ENCODE measurements at regions not wholly inside any gene's neighbourhood (a gene's known extent, or its start where the extent isn't known, plus 50 kb on each side); places are given as distances from the start of the nearest gene placed in this dataset.

GRCh38 chr7:81549484-81550016 lies 220.3 kb downstream of the HGF start:
- no peak overlapping the region for H3K4me3 ChIP-seq (replicated peaks; ENCODE audit: low read depth, low read length)
- TF ChIP-seq, protein P1, sequence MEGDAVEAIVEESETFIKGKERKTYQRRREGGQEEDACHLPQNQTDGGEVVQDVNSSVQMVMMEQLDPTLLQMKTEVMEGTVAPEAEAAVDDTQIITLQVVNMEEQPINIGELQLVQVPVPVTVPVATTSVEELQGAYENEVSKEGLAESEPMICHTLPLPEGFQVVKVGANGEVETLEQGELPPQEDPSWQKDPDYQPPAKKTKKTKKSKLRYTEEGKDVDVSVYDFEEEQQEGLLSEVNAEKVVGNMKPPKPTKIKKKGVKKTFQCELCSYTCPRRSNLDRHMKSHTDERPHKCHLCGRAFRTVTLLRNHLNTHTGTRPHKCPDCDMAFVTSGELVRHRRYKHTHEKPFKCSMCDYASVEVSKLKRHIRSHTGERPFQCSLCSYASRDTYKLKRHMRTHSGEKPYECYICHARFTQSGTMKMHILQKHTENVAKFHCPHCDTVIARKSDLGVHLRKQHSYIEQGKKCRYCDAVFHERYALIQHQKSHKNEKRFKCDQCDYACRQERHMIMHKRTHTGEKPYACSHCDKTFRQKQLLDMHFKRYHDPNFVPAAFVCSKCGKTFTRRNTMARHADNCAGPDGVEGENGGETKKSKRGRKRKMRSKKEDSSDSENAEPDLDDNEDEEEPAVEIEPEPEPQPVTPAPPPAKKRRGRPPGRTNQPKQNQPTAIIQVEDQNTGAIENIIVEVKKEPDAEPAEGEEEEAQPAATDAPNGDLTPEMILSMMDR (IDR thresholded peaks at IDR 0.05; ENCODE audit: low read depth, low read length, missing control alignments): no peak
- no peak for DNase-seq (ENCODE audit: extremely low read depth, low read depth)

GRCh38 chr7:81534996-81535395 lies 234.9 kb downstream of the HGF start:
- DNase-seq (ENCODE audit: extremely low read depth, low read depth): no peak
- TF ChIP-seq, protein P1 (IDR thresholded peaks at IDR 0.05; ENCODE audit: low read depth, low read length, missing control alignments): no peak
- H3K4me3 ChIP-seq (replicated peaks; ENCODE audit: low read depth, low read length): no peak overlapping the region

- H3K4me3 ChIP-seq (replicated peaks; ENCODE audit: low read depth, low read length): no peak overlapping the region
- no peak for DNase-seq (ENCODE audit: extremely low read depth, low read depth)
- TF ChIP-seq, protein P1 (IDR thresholded peaks at IDR 0.05; ENCODE audit: low read depth, low read length, missing control alignments): no peak
Measured at GRCh38 chr7:81534446-81534845, 235.4 kb downstream of the HGF start.

DNA sequence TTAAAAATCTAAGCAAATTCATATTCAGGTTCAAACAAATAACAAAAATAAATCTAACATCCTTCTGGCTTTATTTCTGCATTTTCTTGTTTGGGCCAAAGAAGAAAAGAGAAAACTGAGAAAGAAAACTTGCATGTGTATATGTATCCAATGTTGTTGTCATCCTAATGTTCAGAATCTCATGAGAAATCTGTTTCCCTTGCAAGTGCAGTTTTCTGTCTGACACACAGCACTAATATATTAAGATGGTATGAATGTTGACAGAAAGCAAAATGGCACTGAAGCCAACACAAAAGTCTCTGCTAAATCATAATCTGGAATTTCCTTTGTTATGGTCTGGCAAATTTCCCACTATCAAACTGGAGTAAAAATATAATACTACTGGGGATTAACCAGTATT lies 235.9 kb downstream of the HGF start:
- no peak overlapping the region for H3K4me3 ChIP-seq (replicated peaks; ENCODE audit: low read depth, low read length)
- no peak for DNase-seq (ENCODE audit: extremely low read depth, low read depth)
- TF ChIP-seq, protein P1 (IDR thresholded peaks at IDR 0.05; ENCODE audit: low read depth, low read length, missing control alignments): no peak

- no peak overlapping the region for H3K4me3 ChIP-seq (replicated peaks; ENCODE audit: low read depth, low read length)
- DNase-seq (ENCODE audit: extremely low read depth, low read depth): no peak
- TF ChIP-seq, protein P1 (IDR thresholded peaks at IDR 0.05; ENCODE audit: low read depth, low read length, missing control alignments): no peak
Measured at GRCh38 chr7:81533426-81533825, 236.4 kb downstream of the HGF start.

GRCh38 chr7:81529785-81530184 lies 240.1 kb downstream of the HGF start:
- no peak overlapping the region for H3K4me3 ChIP-seq (replicated peaks; ENCODE audit: low read depth, low read length)
- TF ChIP-seq, protein P1 (IDR thresholded peaks at IDR 0.05; ENCODE audit: low read depth, low read length, missing control alignments): no peak
- no peak for DNase-seq (ENCODE audit: extremely low read depth, low read depth)

DNA sequence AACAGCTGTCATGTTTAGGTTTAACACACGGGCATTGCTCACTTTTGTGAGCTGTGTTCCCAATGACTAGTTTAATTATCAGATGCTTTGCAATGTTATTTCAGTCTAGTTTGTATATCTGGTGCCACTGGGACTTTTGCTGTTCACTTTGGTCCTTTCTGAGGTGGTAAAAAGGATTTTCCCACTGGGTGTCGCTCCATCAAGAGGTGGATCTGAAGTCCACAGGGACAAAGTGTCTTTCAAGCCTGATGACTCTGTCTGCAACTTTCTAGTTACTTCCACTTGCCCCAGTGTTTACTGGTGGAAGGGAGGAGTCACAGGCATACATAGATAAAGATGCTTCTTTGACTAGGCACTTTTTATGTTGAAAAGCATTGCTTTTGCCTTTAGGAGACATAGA lies 242.2 kb downstream of the HGF start:
- no peak overlapping the region for H3K4me3 ChIP-seq (replicated peaks; ENCODE audit: low read depth, low read length)
- TF ChIP-seq, protein P1 (IDR thresholded peaks at IDR 0.05; ENCODE audit: low read depth, low read length, missing control alignments): no peak
- no peak for DNase-seq (ENCODE audit: extremely low read depth, low read depth)

Measured in HFF-Myc (cell line).